WTC11 (cell line): ENCODE measurements at regions not wholly inside any gene's neighbourhood (a gene's known extent, or its start where the extent isn't known, plus 50 kb on each side); places are given as distances from the start of the nearest gene placed in this dataset.

Experiments used
- ATAC-seq: fragments of 200-7000 bp; cut with Tn5 transposase; 2 replicates; pipeline ENCODE4 v1.10.0; 2021; ENCODE audit warnings: mild to moderate bottlenecking, moderate library complexity
- CTCF ChIA-PET: fragments of 300-600 bp; sonication (Branson Sonifier 250); formaldehyde crosslinking; loops from one replicate; lab custom pipeline; 2021; ENCODE audit warnings: antibody characterized with exemption; lab: Charles Lee
- POLR2A ChIA-PET: fragments of 350-600 bp; sonication (Branson Sonifier 250); formaldehyde crosslinking; loops from one replicate; lab custom pipeline; 2021; ENCODE audit warnings: antibody characterized with exemption; lab: Charles Lee
- DNase-seq: peaks from one replicate; pipeline ENCODE4 v3.0.0; 2021; ENCODE audit warnings: low spot score
- H3K27ac Mint-ChIP-seq: 2 replicates; pipeline ENCODE4 v1.8.0; 2021; ENCODE audit warnings: mixed read lengths
- H3K27me3 Mint-ChIP-seq: 2 replicates; pipeline ENCODE4 v1.8.0; 2021; ENCODE audit warnings: low read depth, mild to moderate bottlenecking, moderate library complexity, mixed read lengths
- H3K36me3 Mint-ChIP-seq: 2 replicates; pipeline ENCODE4 v1.8.0; 2021; ENCODE audit warnings: mixed read lengths
- H3K4me1 Mint-ChIP-seq: 2 replicates; pipeline ENCODE4 v1.8.0; 2022; ENCODE audit warnings: mixed read lengths
- H3K4me3 Mint-ChIP-seq: 2 replicates; pipeline ENCODE4 v1.8.0; 2021; ENCODE audit warnings: mild to moderate bottlenecking, moderate library complexity, mixed read lengths
- H3K9me3 Mint-ChIP-seq: 2 replicates; pipeline ENCODE4 v1.8.0; 2021; ENCODE audit warnings: mixed read lengths
- ATF1 ChIP-seq: sonication (generic); formaldehyde crosslinking; IDR thresholded peaks from 2 replicates; pipeline ENCODE4 v1.8.1; 2023; ENCODE audit warnings: mild to moderate bottlenecking, moderate library complexity, missing genetic modification reagents
- CBFB ChIP-seq: sonication (generic); formaldehyde crosslinking; IDR thresholded peaks from 2 replicates; pipeline ENCODE4 v1.8.1; 2022; ENCODE audit warnings: mild to moderate bottlenecking, low read depth, missing genetic modification reagents
- CREM ChIP-seq: sonication (generic); formaldehyde crosslinking; IDR thresholded peaks from 2 replicates; pipeline ENCODE4 v1.8.1; 2022; ENCODE audit warnings: mild to moderate bottlenecking, missing genetic modification reagents, moderate library complexity
- ESRRA ChIP-seq: sonication (generic); formaldehyde crosslinking; IDR thresholded peaks from 2 replicates; pipeline ENCODE4 v1.8.1; 2022; ENCODE audit warnings: mild to moderate bottlenecking, missing genetic modification reagents, borderline replicate concordance
- FOXP1 ChIP-seq: sonication (generic); formaldehyde crosslinking; IDR thresholded peaks from 2 replicates; pipeline ENCODE4 v1.8.0; 2022; ENCODE audit warnings: missing genetic modification reagents, mild to moderate bottlenecking, moderate library complexity, borderline replicate concordance
- GABPB1 ChIP-seq: sonication (generic); formaldehyde crosslinking; IDR thresholded peaks from 2 replicates; pipeline ENCODE4 v1.8.1; 2023; ENCODE audit warnings: mild to moderate bottlenecking, missing genetic modification reagents
- JAZF1 ChIP-seq: fragments of 250-450 bp; sonication (Bioruptor Pico); IDR thresholded peaks from 2 replicates; pipeline ENCODE4 v1.9.0; 2021; ENCODE audit warnings: moderate library complexity, mild to moderate bottlenecking, inconsistent platforms
- KAT7 ChIP-seq: sonication (generic); formaldehyde crosslinking; IDR thresholded peaks from 2 replicates; pipeline ENCODE4 v1.8.1; 2023; ENCODE audit warnings: missing genetic modification reagents, mild to moderate bottlenecking, borderline replicate concordance
- NR1H2 ChIP-seq: sonication (generic); formaldehyde crosslinking; IDR thresholded peaks from 2 replicates; pipeline ENCODE4 v1.9.0; 2021; ENCODE audit warnings: mild to moderate bottlenecking, moderate library complexity, missing genetic modification reagents
- PRRX2 ChIP-seq: fragments of 250-450 bp; sonication (Bioruptor Pico); IDR thresholded peaks from 2 replicates; pipeline ENCODE4 v1.8.0; 2021; ENCODE audit warnings: mild to moderate bottlenecking
- RELA ChIP-seq: sonication (generic); formaldehyde crosslinking; IDR thresholded peaks from 2 replicates; pipeline ENCODE4 v1.8.1; 2022; ENCODE audit warnings: missing genetic modification reagents, mild to moderate bottlenecking, borderline replicate concordance
- SOX15 ChIP-seq: fragments of 250-450 bp; sonication (Bioruptor Pico); IDR thresholded peaks from 2 replicates; pipeline ENCODE4 v1.9.0; 2021; ENCODE audit warnings: mild to moderate bottlenecking
- TCF7 ChIP-seq: sonication (generic); formaldehyde crosslinking; IDR thresholded peaks from 2 replicates; pipeline ENCODE4 v1.8.0; 2022; ENCODE audit warnings: mild to moderate bottlenecking, low read depth, missing genetic modification reagents, moderate library complexity
- TP53 ChIP-seq: sonication (generic); formaldehyde crosslinking; IDR thresholded peaks from 2 replicates; pipeline ENCODE4 v1.8.1; 2023; ENCODE audit warnings: mild to moderate bottlenecking, missing genetic modification reagents
- ZNF138 ChIP-seq: sonication (generic); formaldehyde crosslinking; conservative IDR thresholded peaks from 2 replicates; pipeline ENCODE4 v1.8.1; 2022; ENCODE audit warnings: mild to moderate bottlenecking, moderate library complexity, missing genetic modification reagents
- ZNF423 ChIP-seq: fragments of 250-450 bp; sonication (Bioruptor Pico); IDR thresholded peaks from 2 replicates; pipeline ENCODE4 v2.1.2; 2022; ENCODE audit warnings: mild to moderate bottlenecking, moderate library complexity
- TF ChIP-seq, protein P1 (sequence below): sonication (generic); formaldehyde crosslinking; IDR thresholded peaks from 2 replicates; pipeline ENCODE4 v1.8.0; 2023; ENCODE audit warnings: missing genetic modification reagents, mild to moderate bottlenecking, borderline replicate concordance
- TF ChIP-seq, protein P2 (sequence below): sonication (generic); formaldehyde crosslinking; IDR thresholded peaks from 2 replicates; pipeline ENCODE4 v1.8.0; 2023; ENCODE audit warnings: mild to moderate bottlenecking, missing genetic modification reagents
- TF ChIP-seq, protein P3 (sequence below): sonication (generic); formaldehyde crosslinking; IDR thresholded peaks from 2 replicates; pipeline ENCODE4 v1.8.1; 2022; ENCODE audit warnings: missing genetic modification reagents, borderline replicate concordance
- TF ChIP-seq, protein P4 (sequence below): fragments of 250-450 bp; sonication (Bioruptor Pico); IDR thresholded peaks from 2 replicates; pipeline ENCODE4 v1.8.0; 2021; ENCODE audit warnings: mild to moderate bottlenecking

GRCh38 chr3:24578324-24578723, 83.7 kb upstream of the THRB start:
- no peak for TF ChIP-seq ZNF423
- no peak for TF ChIP-seq RELA
- TF ChIP-seq PRRX2 (CRISPR knock-in tag): no peak
- TF ChIP-seq JAZF1: no peak
- no peak overlapping the region for H3K27ac Mint-ChIP-seq
- DNase-seq (no peak), ATAC-seq (no peak)
- no peaks in the 10 kb centered on the region for H3K9me3 Mint-ChIP-seq
- peaks cover 21% of the 10 kb centered on the region for H3K4me1 Mint-ChIP-seq
- ChIA-PET CTCF (no interaction called here), POLR2A (no interaction called here)
- no peaks in the 10 kb centered on the region for H3K36me3 Mint-ChIP-seq
- H3K27me3 Mint-ChIP-seq: no peaks in the 10 kb centered on the region
- H3K4me3 Mint-ChIP-seq: no peak overlapping the region

DNA sequence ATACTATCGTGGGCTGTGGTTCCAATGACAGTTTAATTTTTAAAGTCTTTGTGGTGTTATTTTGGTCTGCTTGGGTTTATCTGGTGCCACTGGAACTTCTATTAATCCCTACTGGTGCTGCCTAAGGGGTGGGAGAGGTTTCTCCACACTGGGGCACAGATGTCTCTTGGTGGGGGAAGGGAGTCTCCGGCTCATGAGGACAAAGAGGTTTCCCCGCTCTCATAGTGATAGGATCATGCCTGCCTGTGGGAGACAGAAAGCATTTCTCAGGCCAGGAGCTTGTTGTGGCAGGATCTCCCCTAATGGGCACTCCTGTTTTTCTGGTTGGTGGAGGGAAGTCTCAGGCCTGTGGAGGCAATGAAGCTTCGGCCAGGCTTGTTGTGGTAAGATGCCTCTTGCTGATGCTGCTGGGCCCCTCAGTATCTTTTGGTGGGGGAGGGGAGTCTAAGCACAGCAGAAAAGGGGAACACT, 84.3 kb upstream of the THRB start:
- Mint-ChIP-seq H3K4me1 (peaks cover 21% of the 10 kb centered on the region), H3K9me3 (no peaks in the 10 kb centered on the region), H3K36me3 (no peaks in the 10 kb centered on the region), H3K27me3 (no peaks in the 10 kb centered on the region), H3K4me3 (no peak overlapping the region), H3K27ac (no peak overlapping the region)
- ChIA-PET CTCF (no interaction called here), POLR2A (no interaction called here)
- ATAC-seq: peak; percentile 86
- no peak for DNase-seq
- TF ChIP-seq ATF1 (CRISPR knock-in tag): no peak
- no peak for TF ChIP-seq FOXP1 (CRISPR knock-in tag)
- TF ChIP-seq ESRRA (CRISPR knock-in tag): no peak
- no peak for TF ChIP-seq GABPB1 (CRISPR knock-in tag)
- no peak for TF ChIP-seq KAT7 (CRISPR knock-in tag)
- TF ChIP-seq TP53 (CRISPR knock-in tag): no peak
- TF ChIP-seq, protein P1, sequence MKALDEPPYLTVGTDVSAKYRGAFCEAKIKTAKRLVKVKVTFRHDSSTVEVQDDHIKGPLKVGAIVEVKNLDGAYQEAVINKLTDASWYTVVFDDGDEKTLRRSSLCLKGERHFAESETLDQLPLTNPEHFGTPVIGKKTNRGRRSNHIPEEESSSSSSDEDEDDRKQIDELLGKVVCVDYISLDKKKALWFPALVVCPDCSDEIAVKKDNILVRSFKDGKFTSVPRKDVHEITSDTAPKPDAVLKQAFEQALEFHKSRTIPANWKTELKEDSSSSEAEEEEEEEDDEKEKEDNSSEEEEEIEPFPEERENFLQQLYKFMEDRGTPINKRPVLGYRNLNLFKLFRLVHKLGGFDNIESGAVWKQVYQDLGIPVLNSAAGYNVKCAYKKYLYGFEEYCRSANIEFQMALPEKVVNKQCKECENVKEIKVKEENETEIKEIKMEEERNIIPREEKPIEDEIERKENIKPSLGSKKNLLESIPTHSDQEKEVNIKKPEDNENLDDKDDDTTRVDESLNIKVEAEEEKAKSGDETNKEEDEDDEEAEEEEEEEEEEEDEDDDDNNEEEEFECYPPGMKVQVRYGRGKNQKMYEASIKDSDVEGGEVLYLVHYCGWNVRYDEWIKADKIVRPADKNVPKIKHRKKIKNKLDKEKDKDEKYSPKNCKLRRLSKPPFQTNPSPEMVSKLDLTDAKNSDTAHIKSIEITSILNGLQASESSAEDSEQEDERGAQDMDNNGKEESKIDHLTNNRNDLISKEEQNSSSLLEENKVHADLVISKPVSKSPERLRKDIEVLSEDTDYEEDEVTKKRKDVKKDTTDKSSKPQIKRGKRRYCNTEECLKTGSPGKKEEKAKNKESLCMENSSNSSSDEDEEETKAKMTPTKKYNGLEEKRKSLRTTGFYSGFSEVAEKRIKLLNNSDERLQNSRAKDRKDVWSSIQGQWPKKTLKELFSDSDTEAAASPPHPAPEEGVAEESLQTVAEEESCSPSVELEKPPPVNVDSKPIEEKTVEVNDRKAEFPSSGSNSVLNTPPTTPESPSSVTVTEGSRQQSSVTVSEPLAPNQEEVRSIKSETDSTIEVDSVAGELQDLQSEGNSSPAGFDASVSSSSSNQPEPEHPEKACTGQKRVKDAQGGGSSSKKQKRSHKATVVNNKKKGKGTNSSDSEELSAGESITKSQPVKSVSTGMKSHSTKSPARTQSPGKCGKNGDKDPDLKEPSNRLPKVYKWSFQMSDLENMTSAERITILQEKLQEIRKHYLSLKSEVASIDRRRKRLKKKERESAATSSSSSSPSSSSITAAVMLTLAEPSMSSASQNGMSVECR (CRISPR knock-in tag): no peak
- TF ChIP-seq, protein P2, sequence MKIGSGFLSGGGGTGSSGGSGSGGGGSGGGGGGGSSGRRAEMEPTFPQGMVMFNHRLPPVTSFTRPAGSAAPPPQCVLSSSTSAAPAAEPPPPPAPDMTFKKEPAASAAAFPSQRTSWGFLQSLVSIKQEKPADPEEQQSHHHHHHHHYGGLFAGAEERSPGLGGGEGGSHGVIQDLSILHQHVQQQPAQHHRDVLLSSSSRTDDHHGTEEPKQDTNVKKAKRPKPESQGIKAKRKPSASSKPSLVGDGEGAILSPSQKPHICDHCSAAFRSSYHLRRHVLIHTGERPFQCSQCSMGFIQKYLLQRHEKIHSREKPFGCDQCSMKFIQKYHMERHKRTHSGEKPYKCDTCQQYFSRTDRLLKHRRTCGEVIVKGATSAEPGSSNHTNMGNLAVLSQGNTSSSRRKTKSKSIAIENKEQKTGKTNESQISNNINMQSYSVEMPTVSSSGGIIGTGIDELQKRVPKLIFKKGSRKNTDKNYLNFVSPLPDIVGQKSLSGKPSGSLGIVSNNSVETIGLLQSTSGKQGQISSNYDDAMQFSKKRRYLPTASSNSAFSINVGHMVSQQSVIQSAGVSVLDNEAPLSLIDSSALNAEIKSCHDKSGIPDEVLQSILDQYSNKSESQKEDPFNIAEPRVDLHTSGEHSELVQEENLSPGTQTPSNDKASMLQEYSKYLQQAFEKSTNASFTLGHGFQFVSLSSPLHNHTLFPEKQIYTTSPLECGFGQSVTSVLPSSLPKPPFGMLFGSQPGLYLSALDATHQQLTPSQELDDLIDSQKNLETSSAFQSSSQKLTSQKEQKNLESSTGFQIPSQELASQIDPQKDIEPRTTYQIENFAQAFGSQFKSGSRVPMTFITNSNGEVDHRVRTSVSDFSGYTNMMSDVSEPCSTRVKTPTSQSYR: no peak
- TF ChIP-seq ZNF138 (CRISPR knock-in tag): no peak
- no peak for TF ChIP-seq NR1H2 (CRISPR knock-in tag)
- no peak for TF ChIP-seq CREM (CRISPR knock-in tag)
- no peak for TF ChIP-seq PRRX2 (CRISPR knock-in tag)
- no peak for TF ChIP-seq SOX15
- TF ChIP-seq CBFB (CRISPR knock-in tag): no peak
- TF ChIP-seq, protein P3, sequence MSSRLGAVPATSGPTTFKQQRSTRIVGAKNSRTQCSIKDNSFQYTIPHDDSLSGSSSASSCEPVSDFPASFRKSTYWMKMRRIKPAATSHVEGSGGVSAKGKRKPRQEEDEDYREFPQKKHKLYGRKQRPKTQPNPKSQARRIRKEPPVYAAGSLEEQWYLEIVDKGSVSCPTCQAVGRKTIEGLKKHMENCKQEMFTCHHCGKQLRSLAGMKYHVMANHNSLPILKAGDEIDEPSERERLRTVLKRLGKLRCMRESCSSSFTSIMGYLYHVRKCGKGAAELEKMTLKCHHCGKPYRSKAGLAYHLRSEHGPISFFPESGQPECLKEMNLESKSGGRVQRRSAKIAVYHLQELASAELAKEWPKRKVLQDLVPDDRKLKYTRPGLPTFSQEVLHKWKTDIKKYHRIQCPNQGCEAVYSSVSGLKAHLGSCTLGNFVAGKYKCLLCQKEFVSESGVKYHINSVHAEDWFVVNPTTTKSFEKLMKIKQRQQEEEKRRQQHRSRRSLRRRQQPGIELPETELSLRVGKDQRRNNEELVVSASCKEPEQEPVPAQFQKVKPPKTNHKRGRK (CRISPR knock-in tag): no peak
- no peak for TF ChIP-seq TCF7 (CRISPR knock-in tag)
- TF ChIP-seq, protein P4, sequence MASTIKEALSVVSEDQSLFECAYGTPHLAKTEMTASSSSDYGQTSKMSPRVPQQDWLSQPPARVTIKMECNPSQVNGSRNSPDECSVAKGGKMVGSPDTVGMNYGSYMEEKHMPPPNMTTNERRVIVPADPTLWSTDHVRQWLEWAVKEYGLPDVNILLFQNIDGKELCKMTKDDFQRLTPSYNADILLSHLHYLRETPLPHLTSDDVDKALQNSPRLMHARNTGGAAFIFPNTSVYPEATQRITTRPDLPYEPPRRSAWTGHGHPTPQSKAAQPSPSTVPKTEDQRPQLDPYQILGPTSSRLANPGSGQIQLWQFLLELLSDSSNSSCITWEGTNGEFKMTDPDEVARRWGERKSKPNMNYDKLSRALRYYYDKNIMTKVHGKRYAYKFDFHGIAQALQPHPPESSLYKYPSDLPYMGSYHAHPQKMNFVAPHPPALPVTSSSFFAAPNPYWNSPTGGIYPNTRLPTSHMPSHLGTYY (CRISPR knock-in tag): no peak
